Pons (tissue), 1 donor: ENCODE measurements at regions not wholly inside any gene's neighbourhood (a gene's known extent, or its start where the extent isn't known, plus 50 kb on each side); places are given as distances from the start of the nearest gene placed in this dataset.
"Not testable (repeated sequence)": the region's sequence is repeated elsewhere in the genome, so short reads cannot be mapped to it uniquely, and the experiment has no call there.

Experiments
- DNase-seq: peaks from one replicate; pipeline ENCODE4 v3.0.0-alpha.2; 2016; ENCODE audit warnings: low spot score

DNA sequence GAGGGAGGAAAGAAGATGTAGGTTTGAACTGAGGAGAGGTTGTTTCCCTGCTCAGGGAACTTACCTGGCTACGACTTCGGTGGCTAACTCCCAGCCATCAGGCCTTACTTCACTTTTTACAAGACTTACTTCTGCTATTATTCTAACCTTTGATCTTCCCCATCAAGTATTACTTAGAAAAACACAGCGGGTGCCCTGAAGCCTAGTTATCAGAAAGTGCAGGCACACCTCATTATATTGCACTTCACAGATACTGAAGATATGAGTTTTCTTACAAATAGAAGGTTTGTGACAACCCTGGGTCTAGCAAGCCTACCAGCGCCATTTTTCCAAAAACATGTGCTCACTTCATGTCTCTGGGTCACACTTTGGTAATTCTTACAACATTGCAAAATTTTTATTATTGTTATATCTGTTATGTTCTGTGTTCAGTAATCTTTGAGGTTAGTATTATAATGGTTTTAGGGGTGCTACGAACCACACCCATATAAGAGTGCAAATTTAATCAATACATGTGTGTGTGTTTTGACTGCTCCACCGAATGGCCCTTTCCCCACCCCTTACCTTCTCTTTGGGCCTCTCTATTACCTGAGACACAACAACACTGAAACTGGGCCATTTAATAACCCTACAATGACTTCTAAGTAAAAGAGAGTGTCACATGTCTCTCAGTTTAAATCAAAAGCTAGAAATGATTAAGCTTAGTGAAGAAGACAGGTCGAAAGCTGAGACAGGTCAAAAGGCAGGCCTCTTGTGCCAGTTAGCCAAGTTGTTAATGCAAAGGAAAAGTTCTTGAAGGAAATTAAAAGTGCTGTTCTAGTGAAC lies 2102.7 kb upstream of the WWC1 start:
- no peak for DNase-seq

GRCh38 chr5:166192696-166193095 lies 2098.7 kb upstream of the WWC1 start:
- no peak for DNase-seq

GRCh38 chr5:166195981-166196380 lies 2095.5 kb upstream of the WWC1 start:
- no peak for DNase-seq

DNA sequence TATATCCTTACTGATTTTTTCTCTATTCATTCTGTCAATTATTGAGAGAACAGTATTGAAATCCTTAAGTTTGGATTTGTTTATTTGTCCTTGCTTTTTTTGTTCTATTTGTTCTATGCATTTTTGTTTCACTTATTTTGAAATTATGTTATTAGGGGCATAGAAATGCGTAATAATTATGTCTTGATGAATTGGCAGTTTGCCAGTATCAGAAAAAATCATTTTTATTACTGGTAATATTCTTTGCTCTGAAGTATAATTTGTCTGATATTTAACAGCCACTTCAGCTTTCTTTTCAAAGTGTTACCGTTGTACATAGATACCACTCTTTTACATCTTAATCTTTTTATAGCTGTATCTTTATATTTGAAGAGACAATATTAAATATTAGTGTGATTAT lies 2090.9 kb upstream of the WWC1 start:
- no peak for DNase-seq

DNA sequence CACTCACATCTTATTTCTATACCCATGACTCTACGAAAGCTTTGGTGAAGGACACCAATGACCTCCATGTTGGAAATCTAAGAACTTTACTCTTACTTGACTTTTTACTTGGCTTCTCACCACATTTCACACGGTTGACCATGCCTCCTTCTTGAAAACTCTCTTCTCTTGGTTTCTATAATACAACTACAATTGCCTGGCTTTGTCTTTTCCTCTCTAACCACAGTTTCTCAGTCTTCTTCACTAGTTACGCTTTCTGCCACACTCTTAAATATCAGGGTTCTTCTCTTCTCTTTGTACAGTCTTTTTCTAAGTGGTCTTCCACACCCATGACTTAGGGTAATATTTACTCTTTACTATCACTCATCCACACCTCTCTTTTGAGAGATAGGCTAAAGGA lies 2079.8 kb upstream of the WWC1 start:
- DNase-seq, result no peak

DNA sequence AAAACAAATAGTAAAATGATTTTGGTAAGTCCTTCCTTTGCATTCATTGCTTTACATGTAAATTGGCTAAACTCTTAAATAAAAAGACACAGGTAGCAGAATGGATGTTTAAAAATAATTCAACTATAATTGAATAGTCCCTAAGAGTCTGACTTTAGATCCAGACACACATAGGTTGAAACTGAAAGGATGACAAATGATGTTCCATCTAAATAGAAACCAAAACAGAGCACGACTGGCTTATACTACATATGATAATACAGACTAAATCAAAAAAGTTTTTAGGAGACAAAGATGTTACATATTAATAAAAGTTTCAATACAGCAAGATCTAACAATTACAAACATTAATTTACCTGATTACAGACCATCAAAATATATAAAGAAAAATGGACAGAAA lies 2055.1 kb upstream of the WWC1 start:
- no peak for DNase-seq

DNA sequence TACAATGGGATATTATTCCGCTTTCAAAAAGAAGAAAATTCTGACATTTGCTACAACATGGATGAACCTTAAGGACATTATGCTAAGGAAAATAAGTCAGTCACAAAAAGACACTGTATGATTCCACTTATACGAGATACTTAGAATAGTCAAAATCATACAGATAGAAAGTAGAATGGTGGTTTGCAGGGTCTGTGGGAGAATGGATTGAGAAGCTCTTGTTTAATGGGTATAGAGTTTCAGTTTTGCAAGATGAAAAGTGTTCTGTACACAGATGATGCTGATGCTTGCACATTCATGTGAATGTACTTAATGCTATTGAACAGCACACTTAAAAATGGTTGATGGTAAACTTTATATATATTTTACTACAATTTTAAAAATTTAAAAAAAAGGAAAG lies 2050.7 kb upstream of the WWC1 start:
- DNase-seq, result no peak

- no peak for DNase-seq
Measured at GRCh38 chr5:166245556-166245955, 2045.9 kb upstream of the WWC1 start.

DNA sequence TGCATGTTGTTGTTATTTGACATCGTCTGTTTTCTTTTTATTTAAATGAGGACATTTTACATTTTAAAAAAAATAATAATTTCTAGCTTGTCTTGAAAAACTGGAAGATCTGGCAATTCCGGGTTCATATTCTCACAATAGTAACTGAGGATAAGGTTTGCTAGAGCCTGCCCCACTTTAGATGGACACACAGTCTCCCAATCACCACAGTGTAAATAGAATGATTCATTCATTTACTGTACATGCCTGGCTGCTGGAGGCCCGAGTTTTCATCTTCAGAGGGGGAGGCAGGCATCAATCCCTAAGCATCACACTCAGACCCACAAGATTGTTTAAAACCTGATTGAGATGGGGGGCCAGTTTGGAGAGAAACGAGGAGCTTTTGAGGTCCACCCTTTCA lies 2039.7 kb upstream of the WWC1 start:
- no peak for DNase-seq

GRCh38 chr5:166257661-166258060 lies 2033.8 kb upstream of the WWC1 start:
- DNase-seq, result no peak

DNA sequence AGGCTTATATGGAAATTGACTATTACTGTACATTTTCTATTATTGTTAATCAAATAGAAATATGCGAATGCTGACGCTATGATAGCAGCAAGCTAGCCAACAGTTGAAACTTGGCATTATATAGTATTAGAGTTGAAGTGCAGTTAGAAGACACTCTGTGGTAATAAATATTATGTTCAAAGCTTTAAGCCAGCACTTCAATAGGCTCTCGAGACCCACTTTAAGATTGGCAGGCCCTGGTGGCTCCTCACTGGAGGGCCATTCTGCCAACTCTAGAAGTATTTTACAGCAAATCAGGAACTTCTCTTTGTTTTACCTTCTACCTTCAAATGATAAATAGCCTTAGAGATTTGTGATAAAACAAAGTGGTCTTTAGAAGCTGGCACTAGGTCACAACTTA lies 2029.0 kb upstream of the WWC1 start:
- no peak for DNase-seq

- DNase-seq, result no peak
Measured at GRCh38 chr5:166267907-166268306, 2023.5 kb upstream of the WWC1 start.

DNA sequence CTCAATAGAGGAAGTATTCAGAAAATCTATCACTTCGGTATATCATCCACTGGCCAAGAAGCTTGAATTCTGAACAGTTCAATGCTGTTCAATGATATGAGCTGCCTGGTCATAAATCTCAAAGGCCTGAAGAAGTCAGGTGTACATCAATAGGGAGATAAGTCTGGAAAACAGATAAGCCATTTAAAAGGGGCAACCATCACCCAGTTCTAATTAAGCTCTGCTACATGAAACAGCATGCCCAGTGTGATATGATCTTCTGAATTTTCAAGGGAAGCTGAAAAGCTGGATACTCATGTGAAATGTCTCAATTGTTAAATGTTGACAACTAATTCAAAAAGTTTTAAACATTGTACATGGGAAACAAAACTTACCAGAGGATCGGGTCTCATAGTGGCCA lies 2020.7 kb upstream of the WWC1 start:
- DNase-seq, result no peak

DNA sequence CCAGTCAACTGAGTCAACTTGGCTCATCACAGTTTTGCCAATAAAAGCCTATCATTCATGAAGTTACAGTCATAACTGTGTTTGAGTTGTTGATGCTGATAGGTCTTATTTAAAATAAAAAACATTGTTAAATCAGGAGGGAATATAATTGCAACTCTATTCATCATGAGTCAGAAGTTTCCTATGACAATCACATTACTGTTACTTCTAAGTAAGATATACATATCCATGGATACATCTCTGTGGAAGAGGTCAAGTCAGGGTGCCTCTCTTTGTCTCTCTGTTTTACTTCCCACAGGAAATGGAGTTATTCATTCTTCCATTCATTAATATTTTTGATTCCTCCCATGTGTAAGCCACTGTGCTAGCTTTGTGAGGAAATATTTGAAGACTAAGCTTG lies 2015.4 kb upstream of the WWC1 start:
- no peak for DNase-seq

GRCh38 chr5:166279828-166280227 lies 2011.6 kb upstream of the WWC1 start:
- DNase-seq, result no peak

- no peak for DNase-seq
Measured at GRCh38 chr5:166281433-166281832, 2010.0 kb upstream of the WWC1 start.

GRCh38 chr5:166282939-166283338 lies 2008.5 kb upstream of the WWC1 start:
- DNase-seq, result no peak

DNA sequence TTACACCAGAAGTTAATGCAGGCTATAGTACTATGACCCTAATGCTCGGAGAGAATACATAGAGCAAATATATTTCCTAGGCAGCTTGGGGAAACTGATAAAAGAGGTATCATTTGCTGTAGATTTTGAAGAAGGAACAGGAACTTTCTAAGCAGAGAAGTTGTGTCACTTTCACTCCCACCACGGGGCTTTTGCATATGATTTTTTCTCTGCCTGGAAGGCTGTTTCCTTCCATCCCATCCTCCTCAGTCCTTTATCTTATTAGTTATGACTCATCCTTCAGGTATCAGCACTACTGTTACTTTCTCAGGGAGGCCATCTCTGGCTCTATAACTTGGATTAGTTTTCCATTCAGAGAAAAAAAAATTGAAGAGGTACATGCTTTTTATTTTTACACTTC lies 2006.1 kb upstream of the WWC1 start:
- no peak for DNase-seq

DNA sequence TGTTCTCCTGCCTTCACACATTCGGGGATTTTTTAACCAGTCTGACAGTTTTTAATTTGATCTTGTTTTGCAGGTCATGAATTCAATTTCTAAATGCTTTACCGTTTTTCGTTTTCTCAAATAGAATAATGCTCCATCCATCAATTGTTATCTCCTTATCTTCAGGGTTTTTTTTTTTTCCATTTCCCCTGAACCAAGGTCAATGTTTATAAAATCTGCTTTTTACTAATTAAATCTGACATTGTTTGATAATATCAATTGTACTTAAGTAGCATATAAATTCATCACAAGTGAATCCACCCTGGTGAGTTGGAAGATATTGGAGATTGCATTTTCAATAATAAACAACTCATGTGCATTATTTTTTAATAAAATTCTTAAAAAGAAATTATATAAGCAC lies 2004.6 kb upstream of the WWC1 start:
- no peak for DNase-seq

DNA sequence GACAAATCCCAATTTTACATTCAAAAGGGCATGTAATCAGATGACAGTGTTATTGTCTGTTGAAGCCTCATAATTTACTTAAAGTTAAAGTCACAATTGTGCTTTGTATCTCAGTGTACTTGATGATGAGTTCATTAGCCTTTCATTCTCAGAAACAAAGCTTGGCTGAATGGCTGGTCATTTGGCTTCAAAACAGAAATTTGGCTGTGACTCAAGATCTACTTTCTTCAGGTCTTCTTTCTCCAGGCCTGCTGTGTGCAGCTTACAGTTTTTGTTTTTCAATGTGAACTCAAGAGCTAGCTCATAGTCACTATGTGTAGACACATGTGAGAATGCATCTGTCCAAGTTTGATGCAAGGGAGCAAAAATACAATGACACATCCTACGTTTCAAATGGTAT lies 2003.6 kb upstream of the WWC1 start:
- no peak for DNase-seq

DNA sequence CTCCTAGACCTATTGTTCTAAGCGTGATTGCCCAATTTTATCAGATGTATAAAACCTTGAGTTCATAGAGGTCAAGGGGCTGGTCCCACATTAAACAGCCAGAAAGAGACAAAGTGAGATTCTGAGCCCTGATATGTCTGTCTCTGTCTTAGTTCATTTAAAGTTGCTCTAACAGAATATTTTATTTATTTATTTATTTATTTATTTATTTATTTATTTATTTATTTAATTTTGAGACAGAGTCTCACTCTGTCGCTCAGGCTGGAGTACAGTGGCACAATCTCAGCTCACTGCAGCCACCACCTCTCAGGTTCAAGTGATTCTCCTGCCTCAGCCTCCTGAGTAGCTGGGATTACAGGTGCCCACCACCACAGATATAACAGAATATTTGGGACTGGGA lies 1999.6 kb upstream of the WWC1 start:
- not testable (repeated sequence) for DNase-seq

GRCh38 chr5:166293892-166294291 lies 1997.6 kb upstream of the WWC1 start:
- DNase-seq, result no peak

GRCh38 chr5:166302166-166302565 lies 1989.3 kb upstream of the WWC1 start:
- no peak for DNase-seq

GRCh38 chr5:166317425-166317824 lies 1974.0 kb upstream of the WWC1 start:
- no peak for DNase-seq
